ENCODE measurements at regions not wholly inside any gene's neighbourhood (a gene's known extent, or its start where the extent isn't known, plus 50 kb on each side); places are given as distances from the start of the nearest gene placed in this dataset.

DNA sequence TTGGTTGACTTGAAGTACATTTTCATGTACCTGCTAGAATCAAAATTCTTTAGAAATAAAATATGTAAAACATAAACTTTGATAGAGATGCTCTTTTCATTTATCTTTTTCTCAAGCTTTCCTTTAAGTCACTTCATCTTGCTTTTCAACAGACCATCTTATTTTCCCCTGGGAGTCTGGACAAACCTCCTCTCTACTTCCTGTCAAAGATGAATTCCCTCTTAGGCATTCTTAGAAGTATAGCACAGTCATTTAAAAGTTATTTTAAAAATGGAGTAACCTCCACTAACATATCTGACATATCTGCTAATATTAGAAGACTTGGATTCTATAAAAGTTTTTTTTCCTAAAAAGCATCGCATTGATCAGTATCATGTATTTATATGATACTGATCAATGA lies 84.8 kb upstream of the PAX6 start:
- DNase-seq = no peak

DNA sequence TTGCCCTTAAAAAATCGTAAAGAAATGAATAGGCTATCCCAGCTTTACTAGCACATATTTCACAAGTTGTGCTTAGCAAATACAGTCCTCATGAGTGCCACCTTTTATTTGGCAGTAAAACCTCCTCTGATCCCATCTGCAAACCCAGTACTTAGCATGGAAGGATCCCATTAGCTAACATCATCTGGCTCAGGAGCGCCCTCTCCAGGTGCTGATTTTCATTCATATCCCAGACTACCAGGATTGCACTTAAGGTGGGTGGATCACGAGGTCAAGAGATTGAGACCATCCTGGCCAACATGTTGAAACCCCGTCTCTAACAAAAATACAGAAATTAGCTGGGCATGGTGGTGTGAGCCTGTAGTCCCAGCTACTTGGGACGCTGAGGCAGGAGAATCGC lies 76.1 kb upstream of the PAX6 start:
- DNase-seq = peak; percentile 53

DNA sequence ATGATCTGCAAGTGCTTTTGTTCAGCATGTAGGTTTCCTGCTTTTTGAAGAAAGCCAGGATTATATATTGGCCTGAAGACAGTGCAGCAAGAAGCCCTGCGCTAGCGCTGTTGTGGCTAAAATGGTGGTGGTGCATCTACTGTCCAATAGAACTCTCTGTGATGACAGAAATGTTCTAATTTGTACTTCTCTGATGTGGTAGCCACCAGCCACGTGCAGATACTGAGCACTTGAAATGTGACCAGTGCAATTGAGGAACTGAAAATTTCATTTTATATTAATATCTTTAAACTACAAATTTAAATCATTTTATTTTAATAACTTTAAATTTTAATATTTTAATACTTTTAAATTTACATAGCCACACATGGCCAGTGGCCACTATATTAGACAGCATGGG lies 73.0 kb upstream of the PAX6 start:
- DNase-seq = no peak

DNA sequence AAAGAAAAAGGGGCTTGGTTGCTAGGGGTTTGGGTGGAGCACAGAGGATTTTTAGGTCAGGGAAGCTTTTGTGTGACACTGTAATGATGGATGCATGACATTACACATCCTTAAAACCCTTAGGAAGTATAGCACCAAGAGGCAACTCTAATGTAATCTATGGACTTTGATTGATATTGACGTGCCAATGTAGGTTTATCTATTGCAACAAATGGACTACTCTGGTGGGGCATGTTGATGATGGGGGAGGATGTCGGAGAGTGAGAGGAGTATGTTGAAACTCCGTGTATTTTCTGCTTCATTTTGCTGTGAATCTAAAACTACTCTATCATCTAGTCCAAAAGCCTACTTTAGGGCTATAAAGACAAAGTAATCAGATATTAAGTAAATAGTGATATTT lies 72.3 kb upstream of the PAX6 start:
- DNase-seq = no peak

DNA sequence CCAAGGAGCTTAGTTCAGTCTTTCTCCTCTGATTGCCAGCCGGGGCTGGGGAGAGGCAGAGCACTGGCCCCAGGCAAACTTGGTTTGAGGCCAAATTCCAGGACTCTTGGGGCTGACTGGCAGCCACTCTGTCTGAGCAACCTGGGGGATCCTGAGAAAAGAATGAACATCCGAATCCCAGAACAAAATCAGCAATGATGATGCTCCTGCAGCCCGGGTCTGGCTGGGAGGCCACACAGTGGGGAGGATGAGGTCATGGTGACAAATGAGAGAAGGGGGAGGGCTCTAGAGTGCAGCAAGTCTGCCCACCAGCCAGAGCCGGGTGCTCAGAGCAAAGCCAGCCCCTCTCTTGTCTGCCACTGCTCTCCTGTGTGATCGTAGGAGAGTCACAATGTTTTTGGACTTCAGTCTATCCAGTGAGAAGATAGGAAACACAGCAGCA lies 71.8 kb upstream of the PAX6 start:
- DNase-seq = peak; percentile 75

DNA sequence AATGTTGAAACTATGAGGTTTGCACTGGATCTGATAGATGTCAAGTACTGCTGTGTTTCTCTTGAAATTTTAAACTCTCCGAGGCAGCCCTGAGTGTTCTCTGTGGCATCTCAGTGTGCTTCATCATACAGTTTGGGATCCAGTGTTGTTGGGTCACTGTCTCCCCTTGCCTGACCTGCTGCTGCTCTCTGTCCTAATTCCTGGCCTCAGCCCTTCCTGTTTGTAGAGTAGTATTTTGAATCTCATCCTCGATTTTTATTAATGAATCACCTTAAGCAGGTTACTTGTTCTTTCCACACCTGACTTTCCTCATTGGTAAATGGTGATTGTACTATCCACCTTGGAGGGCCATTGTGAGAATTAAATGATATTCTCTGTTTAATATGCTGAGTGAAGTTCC lies 70.7 kb upstream of the PAX6 start:
- DNase-seq = no peak

DNA sequence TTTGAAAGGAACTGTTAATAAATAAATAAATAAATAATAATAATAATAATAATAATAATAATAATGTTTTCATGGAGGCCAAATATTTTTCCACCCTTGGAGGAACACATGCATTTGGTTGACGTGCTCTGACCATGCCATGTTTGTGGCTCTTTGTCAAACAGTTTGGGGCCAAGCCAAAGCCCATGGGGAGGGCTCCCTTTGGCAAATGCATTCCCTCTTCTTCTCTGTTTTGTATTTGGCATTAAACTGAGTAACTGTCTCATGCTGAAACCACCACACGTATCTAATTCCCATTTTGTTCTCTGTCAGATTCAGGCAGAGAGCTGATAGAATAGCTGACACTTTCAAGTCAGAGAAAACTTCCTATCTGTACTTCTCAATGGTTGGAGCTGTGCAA lies 68.6 kb upstream of the PAX6 start:
- no peak for DNase-seq

DNA sequence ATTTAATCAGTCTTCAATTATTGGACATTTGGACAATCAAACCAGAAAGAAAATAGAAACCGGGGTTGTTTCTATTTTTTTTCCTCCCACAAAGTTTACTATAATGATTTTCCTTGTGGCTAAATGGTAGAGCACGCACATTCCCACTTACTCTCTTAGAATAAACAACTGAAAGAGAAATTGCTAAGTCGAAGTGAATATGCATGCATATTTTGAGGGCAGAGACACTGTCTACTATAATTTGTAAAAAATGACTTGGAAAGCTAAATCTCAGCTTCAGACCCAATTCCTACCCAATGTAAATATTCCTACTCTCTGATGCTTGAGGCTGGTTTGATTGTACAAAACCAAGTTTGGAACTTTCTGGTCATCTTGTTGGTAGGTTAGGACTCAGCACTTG lies 66.7 kb upstream of the PAX6 start:
- DNase-seq = no peak

DNA sequence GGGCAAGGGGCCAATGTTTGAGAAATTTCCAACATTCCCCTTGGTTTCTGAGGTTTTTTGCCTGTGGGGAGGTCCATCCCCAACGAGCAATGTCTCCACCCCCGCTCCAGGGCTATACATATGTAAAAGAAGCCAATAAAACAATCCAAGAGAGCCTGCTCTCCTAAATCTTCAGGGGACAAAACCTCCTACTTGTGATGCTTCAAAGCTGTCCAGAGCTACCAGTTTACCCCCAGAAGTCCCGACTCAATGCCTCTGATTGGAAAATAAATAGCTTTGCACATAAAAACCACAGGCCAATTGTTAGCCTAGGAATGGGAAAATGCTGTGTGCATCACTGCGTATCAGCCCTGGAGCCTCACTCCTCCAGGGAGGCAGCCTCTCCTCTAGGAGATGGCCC lies 66.0 kb upstream of the PAX6 start:
- DNase-seq = no peak

DNA sequence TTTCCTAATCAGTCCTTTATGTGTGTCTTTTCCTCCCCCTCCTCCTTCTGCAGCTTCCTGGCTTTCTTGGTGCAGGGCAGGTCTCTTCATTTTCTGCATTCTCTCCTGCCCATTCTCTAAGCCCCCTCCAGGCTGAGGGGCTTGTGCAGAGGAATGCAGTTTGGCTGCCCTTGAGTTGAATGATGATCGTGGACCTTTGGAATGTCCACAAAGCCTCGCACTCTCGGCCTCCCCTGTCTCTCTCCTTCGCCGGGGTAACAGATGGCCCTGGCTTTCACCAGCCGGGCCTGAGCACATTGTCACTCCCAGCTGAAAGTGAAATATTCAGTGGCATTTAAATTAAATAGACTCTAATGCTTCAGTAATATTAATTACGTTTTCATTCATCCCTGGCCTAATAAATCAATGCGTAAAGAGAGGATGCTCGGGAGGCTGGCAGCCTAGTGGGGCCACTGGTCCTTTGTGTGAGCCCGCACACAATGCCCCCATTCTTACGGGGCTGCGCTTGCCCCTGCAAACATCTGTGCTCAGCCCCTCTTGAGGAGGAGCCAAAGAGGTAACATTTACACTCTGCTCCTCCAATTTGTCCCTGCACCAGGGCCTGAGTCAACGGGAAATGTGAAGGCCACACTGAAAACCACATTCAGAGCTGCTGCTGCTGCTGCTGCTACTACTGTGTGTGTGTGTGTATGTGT lies 64.9 kb upstream of the PAX6 start:
- DNase-seq = no peak

DNA sequence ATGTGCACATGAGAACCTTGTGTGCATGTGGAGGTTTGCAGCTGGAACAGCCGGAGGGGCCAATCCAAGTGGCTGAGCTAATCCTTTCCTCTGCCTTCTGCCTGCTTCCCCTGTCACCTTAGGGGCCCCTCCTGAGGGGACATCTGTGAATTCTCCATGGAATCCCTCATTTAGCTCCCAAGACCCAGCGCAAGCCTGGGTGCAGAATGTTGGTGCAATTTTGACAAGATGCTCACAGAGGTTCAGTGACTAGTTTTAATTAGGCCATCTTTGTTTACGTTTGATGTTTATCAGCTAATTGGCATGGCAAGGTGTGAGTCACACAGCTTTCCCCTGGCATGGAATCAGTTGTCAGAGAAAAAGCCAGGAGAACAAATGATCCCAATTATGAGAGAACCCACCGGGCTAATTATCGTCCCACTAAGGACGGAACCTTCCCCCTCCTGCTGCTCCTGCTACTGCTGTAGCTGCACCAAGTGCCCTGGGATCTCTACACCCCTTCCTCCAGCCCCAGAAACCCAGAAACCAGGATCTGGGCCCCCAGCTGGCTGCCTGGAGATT lies 63.6 kb upstream of the PAX6 start:
- DNase-seq = peak; percentile 91

DNA sequence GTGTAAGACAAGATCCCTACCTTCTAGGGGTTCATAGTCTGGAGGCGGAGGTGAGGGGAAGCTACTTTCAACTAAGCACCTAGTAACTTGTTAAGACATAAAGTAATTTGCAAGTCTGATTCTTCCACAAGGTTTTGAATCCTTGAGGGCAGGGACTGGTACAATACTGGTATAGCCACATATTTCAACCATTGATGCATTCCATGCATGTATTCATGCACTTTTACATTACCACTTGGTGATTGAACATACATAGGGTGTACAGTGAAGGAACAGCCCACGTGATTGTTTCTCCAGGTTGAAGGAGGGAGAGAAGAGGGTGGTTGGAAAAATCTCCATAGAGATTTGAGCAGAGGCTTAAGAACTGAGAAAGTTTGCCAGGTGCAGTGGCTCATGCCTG lies 62.0 kb upstream of the PAX6 start:
- DNase-seq = no peak

DNA sequence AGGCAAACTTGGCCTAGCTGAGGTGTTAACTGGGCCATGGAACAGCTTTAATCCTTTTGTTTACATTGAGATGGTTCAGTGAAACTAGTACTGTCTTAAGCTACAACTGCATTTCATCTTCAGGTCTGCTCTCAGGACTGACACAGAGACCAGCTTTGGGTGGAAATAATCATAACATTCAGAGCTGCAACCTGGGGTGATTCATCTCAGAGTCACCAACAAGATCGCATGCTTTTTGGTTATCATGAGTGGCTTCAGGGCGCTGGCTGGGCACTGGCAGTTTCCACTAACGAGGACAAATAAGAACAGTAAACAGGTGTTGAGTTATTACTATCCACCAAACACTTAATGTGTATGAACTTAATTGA lies 60.9 kb upstream of the PAX6 start:
- peak; percentile 57 for DNase-seq

DNA sequence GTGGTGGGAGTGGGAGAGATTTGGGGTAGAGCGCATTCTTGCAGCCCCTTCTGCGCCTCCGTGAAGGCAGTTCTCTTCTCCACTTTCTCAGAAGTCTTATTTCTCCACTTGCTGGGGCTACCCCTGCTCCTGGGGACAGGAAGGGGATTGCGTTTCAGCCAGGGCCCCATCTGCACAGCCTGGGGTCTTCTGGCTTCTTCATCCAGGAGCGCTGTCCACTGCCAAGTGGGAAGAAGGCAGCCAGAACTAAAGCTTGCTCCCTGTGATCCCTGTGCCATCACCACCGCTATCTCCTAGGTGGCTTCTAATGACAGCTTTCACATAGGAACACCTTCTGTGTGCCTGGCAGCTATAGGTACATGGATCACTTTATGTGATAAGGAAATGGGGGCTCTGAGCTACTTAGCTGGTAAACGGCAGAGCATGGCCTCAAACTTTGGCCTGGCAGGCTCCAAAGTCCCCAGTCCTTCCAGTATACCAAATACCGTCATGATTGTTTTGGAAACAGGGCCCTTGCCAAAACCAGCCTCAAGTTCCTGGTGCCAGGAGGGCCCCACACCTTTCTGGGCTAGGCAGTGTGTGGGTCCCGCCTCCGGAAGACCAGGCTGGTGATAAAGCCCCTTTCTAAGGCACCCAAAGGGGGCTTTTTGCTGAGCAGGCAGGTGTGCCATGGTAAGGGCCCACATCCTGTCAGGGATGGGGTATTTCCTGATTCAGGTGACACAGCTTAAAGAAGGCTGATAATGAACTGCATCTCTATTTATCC lies 60.4 kb upstream of the PAX6 start:
- peak; percentile 16 for DNase-seq

DNA sequence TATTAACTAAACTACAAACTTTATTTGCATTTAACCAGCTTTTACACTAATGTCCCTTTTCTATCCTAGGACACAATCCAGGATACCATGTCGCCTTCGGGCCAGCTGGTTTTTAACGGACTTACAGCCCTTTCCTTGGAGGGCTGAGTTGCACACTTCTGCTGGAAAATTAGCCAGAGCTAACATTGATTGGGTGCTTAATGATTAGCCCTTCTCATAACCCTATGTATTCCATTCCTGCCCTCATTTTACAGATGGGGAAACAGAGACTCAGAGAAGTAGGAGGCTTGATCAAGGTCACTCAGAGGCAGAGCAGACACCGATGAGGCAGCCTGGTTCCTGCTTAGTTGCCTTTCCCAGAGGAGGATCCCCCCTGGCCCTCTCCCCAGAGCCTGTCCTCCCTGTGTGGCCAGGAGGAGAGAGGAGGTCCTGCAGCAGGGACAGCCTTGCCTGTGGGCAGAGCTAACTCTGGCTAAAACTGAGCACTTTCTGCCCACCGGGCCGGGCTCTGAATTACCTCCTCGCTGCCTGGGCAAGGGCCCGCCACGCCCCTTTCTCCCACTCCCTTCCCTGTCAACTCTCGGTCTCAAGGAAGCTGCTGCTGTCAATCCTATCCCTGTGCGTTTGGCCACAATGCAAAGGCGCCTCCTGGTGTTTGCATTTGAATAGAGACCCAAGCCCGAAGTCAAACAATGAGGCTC lies 59.6 kb upstream of the PAX6 start:
- DNase-seq = peak; percentile 87

DNA sequence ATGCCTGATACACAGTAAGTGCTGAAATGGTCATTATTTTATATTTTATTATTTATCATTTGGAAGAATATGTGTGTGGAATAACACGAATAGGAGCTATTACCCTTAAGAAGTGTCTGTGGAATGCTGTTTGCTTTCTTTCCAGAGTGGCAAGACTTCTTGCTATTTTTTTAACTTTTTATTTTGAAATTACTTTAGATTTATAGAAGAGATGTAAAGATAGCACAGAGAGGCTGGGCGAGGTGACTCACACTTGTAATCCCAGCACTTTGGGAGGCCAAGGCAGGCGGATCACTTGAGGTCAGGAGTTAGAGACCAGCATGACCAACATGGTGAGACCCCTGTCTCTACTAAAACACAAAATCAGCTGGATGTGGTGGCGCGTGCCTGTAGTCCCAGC lies 58.9 kb upstream of the PAX6 start:
- DNase-seq = no peak

DNA sequence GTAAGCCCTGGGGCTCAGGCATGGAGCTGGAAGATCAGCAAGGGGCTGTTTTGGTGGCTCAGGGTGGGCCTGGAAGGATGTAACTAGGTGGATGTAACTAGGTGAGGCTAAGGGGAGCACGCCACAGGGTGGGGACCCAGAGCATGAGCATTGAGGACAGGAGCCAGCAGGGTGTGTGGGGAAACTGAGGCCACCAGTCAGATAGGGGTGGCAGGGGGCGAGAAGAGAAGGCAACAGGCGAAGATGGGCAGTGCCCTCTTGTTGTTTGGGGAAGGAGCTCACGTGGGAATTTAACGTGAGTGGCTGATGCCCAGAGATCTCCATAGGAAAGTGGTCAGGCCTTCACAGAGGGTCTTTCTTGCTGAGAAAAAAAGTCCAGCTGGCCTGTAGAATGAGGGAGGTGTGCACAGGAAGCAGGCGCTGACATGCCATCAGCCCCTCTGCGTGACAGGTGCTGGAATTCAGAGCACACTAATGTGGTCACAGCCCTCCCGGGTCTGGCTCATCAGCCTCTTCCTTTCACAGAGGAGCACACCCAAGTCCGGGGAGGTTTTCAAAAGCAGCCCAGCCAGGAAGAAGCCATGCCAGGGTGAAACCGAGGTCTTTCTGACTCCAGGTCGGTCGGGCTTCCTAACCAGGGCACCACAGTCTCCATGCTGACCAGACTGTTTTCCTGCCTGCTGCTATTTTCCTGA lies 54.6 kb upstream of the PAX6 start:
- DNase-seq = peak; percentile 11

DNA sequence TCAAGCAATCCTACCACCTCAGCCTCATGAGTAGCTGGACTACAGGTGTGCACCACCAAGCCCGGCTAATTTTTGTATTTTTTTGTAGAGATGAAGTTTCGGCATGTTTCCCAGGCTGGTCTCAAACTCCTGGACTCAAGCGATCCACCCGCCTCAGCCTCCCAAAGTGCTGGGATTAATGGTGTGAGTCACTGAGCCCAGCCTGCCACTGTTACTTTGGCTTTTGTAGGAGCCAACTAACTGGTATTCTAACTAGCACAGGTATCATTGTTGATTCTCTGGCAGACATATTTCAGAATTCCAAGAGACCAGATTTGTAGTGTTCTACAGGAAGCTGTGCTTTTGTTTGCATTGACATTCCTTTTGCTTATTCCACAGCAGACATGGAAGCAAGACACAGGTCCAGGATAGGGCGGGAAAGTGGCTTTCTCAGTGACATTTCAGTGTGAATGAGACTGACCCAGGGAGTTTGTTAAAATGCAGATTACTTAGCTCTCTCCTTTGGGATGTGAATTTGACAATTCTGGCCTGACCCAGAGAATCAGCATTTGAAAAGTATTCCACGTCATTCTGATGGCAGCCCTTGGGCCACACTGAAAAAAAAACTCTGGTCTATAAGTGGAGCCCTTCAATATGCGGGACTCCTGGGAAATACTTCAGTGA lies 52.2 kb upstream of the PAX6 start:
- DNase-seq = no peak

DNA sequence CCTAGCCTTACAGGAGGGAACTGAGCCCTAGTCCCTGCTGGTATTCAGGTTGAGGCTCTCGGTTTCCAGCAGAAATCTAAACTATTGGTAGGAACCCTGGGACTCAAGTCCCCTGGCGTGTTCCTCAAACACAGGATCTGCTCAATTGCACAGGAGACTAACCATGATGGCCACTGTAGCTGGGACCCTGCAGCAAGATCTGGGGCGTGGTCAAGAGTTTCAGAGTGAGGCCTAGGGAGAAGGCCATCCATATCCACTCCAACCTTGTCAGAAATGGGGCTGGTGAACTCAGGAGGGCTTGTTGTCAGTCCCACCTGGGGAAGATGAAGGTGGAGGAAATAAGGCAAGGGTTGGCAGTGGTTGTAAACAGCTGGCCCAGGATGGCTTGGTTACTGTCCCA lies 49.9 kb upstream of the PAX6 start:
- DNase-seq = no peak

Measured in NCI-H69 (cell line).